Endothelial cell of umbilical vein (primary cell): ENCODE measurements at regions not wholly inside any gene's neighbourhood (a gene's known extent, or its start where the extent isn't known, plus 50 kb on each side); places are given as distances from the start of the nearest gene placed in this dataset.

Experiments
- BruUV-seq: library from RNA; stranded (reverse); fragments of 400-500 nt; replicated peaks from 2 replicates; lab custom pipeline; 2021; lab: Mats Ljungman, UMichigan
- CTCF ChIA-PET: fragments of 300-600, 350-600 bp; sonication (Branson Sonifier 250); formaldehyde crosslinking; loops from one replicate; lab custom pipeline; 2021; ENCODE audit warnings: antibody characterized with exemption, inconsistent platforms; lab: Charles Lee
- POLR2A ChIA-PET: fragments of 300-600, 350-600 bp; sonication (Branson Sonifier 250); formaldehyde crosslinking; loops from one replicate; lab custom pipeline; 2021; ENCODE audit warnings: antibody characterized with exemption, inconsistent platforms; lab: Charles Lee
- DNase-seq: peaks from one replicate; pipeline ENCODE4 v3.0.0-alpha.2; 2011; ENCODE audit warnings: low read depth, low spot score
- FAIRE-seq: peaks from 2 replicates; lab custom pipeline; 2011; peaks lifted over from hg19 to GRCh38; lab: Jason Lieb, UNC
- H2AFZ ChIP-seq: 2 replicates; pipeline ENCODE4 v1.6.0; 2012; ENCODE audit warnings: low read depth, low read length, control low read depth, inconsistent platforms
- H3K27ac ChIP-seq: 2 replicates; pipeline ENCODE4 v1.5.1; 2011; ENCODE audit warnings: low read depth, mild to moderate bottlenecking, control low read depth, low read length, moderate library complexity; ENCODE audit not compliant: insufficient read depth
- H3K27me3 ChIP-seq, 2 experiments: 2 replicates each; pipeline versions ENCODE4 v1.6.0 to v1.6.1; 2011; ENCODE audit warnings: low read length in 2 of 2, mixed read lengths in 1 of 2; ENCODE audit not compliant: control insufficient read depth in 2 of 2, insufficient read depth in 2 of 2
- H3K36me3 ChIP-seq, 2 experiments: 2 replicates in 1 of 2; 3 replicates in 1 of 2; pipeline ENCODE4 v1.5.1; 2011; ENCODE audit warnings: low read length in 2 of 2, mild to moderate bottlenecking in 1 of 2, moderate library complexity in 1 of 2; ENCODE audit not compliant: control insufficient read depth in 2 of 2, insufficient read depth in 2 of 2; ENCODE audit errors: extremely low read depth in 1 of 2
- H3K4me1 ChIP-seq: 3 replicates; pipeline ENCODE4 v1.5.1; 2011; ENCODE audit warnings: mild to moderate bottlenecking, low read length; ENCODE audit not compliant: control insufficient read depth, insufficient read depth; ENCODE audit errors: extremely low read depth
- H3K4me2 ChIP-seq: 2 replicates; pipeline ENCODE4 v1.6.1; 2011; ENCODE audit warnings: low read length, control low read depth, mixed read lengths; ENCODE audit not compliant: insufficient read depth
- H3K4me3 ChIP-seq, 3 experiments: fragments of 200-600 bp in 1 of 3; sonication (generic), shearing (Covaris generic) in 1 of 3; replicated peaks in 1 of 3; 2 replicates each; pipeline ENCODE4 v1.5.1; 2011 to 2016; ENCODE audit warnings: control low read depth in 3 of 3, low read length in 3 of 3, mild to moderate bottlenecking in 2 of 3, inconsistent platforms in 1 of 3, low read depth in 1 of 3, moderate library complexity in 1 of 3; ENCODE audit not compliant: insufficient read depth in 1 of 3
- H3K79me2 ChIP-seq: 2 replicates; pipeline ENCODE4 v1.6.0; 2012; ENCODE audit warnings: low read length, inconsistent platforms; ENCODE audit not compliant: control insufficient read depth, insufficient read depth
- H3K9ac ChIP-seq: replicated peaks from 2 replicates; pipeline ENCODE3; 2011; ENCODE audit warnings: low read length, control low read depth; ENCODE audit not compliant: insufficient read depth; ENCODE audit errors: extremely low read depth
- H3K9me1 ChIP-seq: replicated peaks from 3 replicates; pipeline ENCODE4 v1.6.0; 2011; ENCODE audit warnings: mild to moderate bottlenecking, low read length; ENCODE audit not compliant: control insufficient read depth, insufficient read depth; ENCODE audit errors: extremely low read depth
- H3K9me3 ChIP-seq: replicated peaks from 2 replicates; pipeline ENCODE4 v1.5.1; 2012; ENCODE audit warnings: low read length, inconsistent platforms; ENCODE audit not compliant: control insufficient read depth, insufficient read depth
- H4K20me1 ChIP-seq: replicated peaks from 2 replicates; pipeline ENCODE3; 2011; ENCODE audit warnings: mild to moderate bottlenecking, low read length; ENCODE audit not compliant: control insufficient read depth, insufficient read depth; ENCODE audit errors: extremely low read depth
- CTCF ChIP-seq, 2 donors: IDR thresholded peaks; 1 replicate in 1 of 2; 2 replicates in 1 of 2; pipeline ENCODE4 v1.5.1; 2011; ENCODE audit warnings: low read length in 2 of 2, mild to moderate bottlenecking in 2 of 2, moderate library complexity in 2 of 2, control low read depth in 1 of 2, inconsistent platforms in 1 of 2, low read depth in 1 of 2; ENCODE audit not compliant: insufficient read depth in 1 of 2; ENCODE audit errors: extremely low read depth in 1 of 2
- EZH2 ChIP-seq: IDR thresholded peaks from 2 replicates; pipeline ENCODE4 v1.6.1; 2012; ENCODE audit warnings: borderline replicate concordance, low read depth, mild to moderate bottlenecking, moderate library complexity, low read length, inconsistent platforms; ENCODE audit not compliant: severe bottlenecking
- FOS ChIP-seq: IDR thresholded peaks from 2 replicates; pipeline ENCODE4 v1.6.1; 2011; ENCODE audit warnings: mild to moderate bottlenecking, low read length, moderate library complexity, borderline replicate concordance; ENCODE audit not compliant: insufficient read depth
- GATA2 ChIP-seq: IDR thresholded peaks from 2 replicates; pipeline ENCODE4 v1.7.0; 2011; ENCODE audit warnings: low read depth, mild to moderate bottlenecking, moderate library complexity, mixed read lengths, low read length; ENCODE audit not compliant: insufficient read length, insufficient read depth
- JUN ChIP-seq: IDR thresholded peaks from 2 replicates; pipeline ENCODE4 v1.6.1; 2011; ENCODE audit warnings: borderline replicate concordance, low read depth; ENCODE audit not compliant: insufficient read length, insufficient read depth
- MAX ChIP-seq: IDR thresholded peaks from 2 replicates; pipeline ENCODE4 v1.6.1; 2011; ENCODE audit not compliant: insufficient read depth, insufficient read length
- MYC ChIP-seq: IDR thresholded peaks from one replicate; pipeline ENCODE4 v1.6.1; 2011; ENCODE audit warnings: mild to moderate bottlenecking, low read depth, low read length
- POLR2A ChIP-seq: IDR thresholded peaks from 2 replicates; pipeline ENCODE4 v1.6.1; 2012; ENCODE audit warnings: low read depth, mild to moderate bottlenecking, control low read depth, low read length
- POLR2AphosphoS5 ChIP-seq: IDR thresholded peaks from 2 replicates; pipeline ENCODE4 v1.6.1; 2012; ENCODE audit warnings: low read depth, mild to moderate bottlenecking, control low read depth, low read length, moderate library complexity; ENCODE audit not compliant: insufficient read depth
- dilution Hi-C: fragments of 300-500 bp; cut with MboI; formaldehyde crosslinking; loops from one replicate; pipeline ENCODE4 v1.15.0; 2019; ENCODE audit warnings: low sequenced_read_pairs; ENCODE audit not compliant: extremely low pct_ligation_motif_present
- intact Hi-C: fragments of 100-400 bp; cut with micrococcal nuclease; formaldehyde crosslinking; loops from one replicate; pipeline ENCODE4 v1.10.0; 2022

- ChIA-PET CTCF (no interaction called here), POLR2A (no interaction called here)
- Histone ChIP-seq H3K79me2 (no peaks in the 10 kb centered on the region), H3K4me3 (no peak overlapping the region), H3K27ac (no peak overlapping the region), H3K9me3 (no peaks in the 10 kb centered on the region), H3K4me2 (no peak overlapping the region), H3K27me3 (no peaks in the 10 kb centered on the region), H4K20me1 (no peaks in the 10 kb centered on the region), H2AFZ (no peak overlapping the region), H3K9ac (no peak overlapping the region), H3K36me3 (no peaks in the 10 kb centered on the region), H3K4me1 (no peaks in the 10 kb centered on the region), H3K9me1 (no peaks in the 10 kb centered on the region)
- no TSS peak for BruUV-seq
- no peak for TF ChIP-seq GATA2
- no peak for TF ChIP-seq MAX
- TF ChIP-seq CTCF (IDR thresholded peaks at IDR 0.05; ENCODE audit: extremely low read depth in 1 of 2, insufficient read depth in 1 of 2, low read depth in 1 of 2, low read length in 2 of 2), result no peak
- no peak for TF ChIP-seq POLR2AphosphoS5
- no peak for TF ChIP-seq MYC
- no peak for TF ChIP-seq POLR2A
- no peak for TF ChIP-seq JUN
- no peak for TF ChIP-seq EZH2
- TF ChIP-seq FOS, result no peak
- DNase-seq (no peak), FAIRE-seq (no peak)
- intact Hi-C loops (no loop called here), dilution Hi-C loops (no loop called here)
These were observed 384.2 kb upstream of the SEMA3A start for GRCh38 chr7:84578825-84579224.
